BE2C (cell line): ENCODE measurements at regions not wholly inside any gene's neighbourhood (a gene's known extent, or its start where the extent isn't known, plus 50 kb on each side); places are given as distances from the start of the nearest gene placed in this dataset.

Source experiments
- DNase-seq: peaks from one replicate; pipeline ENCODE4 v3.0.0-alpha.2; 2020
- H3K27me3 ChIP-seq: fragments of 250-450 bp; sonication (Bioruptor Pico); 2 replicates; pipeline ENCODE4 v1.5.1; 2020; ENCODE audit warnings: mild to moderate bottlenecking
- H3K36me3 ChIP-seq: fragments of 250-450 bp; sonication (Bioruptor Pico); 2 replicates; pipeline ENCODE4 v1.5.1; 2020; ENCODE audit warnings: mild to moderate bottlenecking
- H3K4me1 ChIP-seq: fragments of 250-450 bp; sonication (Bioruptor Pico); 2 replicates; pipeline ENCODE4 v1.5.1; 2020
- H3K4me3 ChIP-seq: 2 replicates; pipeline ENCODE4 v1.5.1; 2011; ENCODE audit warnings: low read depth, low read length
- H3K9me3 ChIP-seq: fragments of 250-450 bp; sonication (Bioruptor Pico); 2 replicates; pipeline ENCODE4 v1.5.1; 2020
- TF ChIP-seq, protein P1 (sequence below): IDR thresholded peaks from 2 replicates; pipeline ENCODE4 v1.5.1; 2012; ENCODE audit warnings: mild to moderate bottlenecking, low read depth, low read length

- TF ChIP-seq, protein P1, sequence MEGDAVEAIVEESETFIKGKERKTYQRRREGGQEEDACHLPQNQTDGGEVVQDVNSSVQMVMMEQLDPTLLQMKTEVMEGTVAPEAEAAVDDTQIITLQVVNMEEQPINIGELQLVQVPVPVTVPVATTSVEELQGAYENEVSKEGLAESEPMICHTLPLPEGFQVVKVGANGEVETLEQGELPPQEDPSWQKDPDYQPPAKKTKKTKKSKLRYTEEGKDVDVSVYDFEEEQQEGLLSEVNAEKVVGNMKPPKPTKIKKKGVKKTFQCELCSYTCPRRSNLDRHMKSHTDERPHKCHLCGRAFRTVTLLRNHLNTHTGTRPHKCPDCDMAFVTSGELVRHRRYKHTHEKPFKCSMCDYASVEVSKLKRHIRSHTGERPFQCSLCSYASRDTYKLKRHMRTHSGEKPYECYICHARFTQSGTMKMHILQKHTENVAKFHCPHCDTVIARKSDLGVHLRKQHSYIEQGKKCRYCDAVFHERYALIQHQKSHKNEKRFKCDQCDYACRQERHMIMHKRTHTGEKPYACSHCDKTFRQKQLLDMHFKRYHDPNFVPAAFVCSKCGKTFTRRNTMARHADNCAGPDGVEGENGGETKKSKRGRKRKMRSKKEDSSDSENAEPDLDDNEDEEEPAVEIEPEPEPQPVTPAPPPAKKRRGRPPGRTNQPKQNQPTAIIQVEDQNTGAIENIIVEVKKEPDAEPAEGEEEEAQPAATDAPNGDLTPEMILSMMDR = no peak
- Histone ChIP-seq H3K27me3 (no peaks in the 10 kb centered on the region), H3K9me3 (no peaks in the 10 kb centered on the region), H3K4me3 (no peak overlapping the region), H3K36me3 (no peaks in the 10 kb centered on the region), H3K4me1 (no peaks in the 10 kb centered on the region)
- DNase-seq = no peak
These were observed 359.0 kb upstream of the ANKRD30A start for GRCh38 chr10:36766415-36766810.

DNA sequence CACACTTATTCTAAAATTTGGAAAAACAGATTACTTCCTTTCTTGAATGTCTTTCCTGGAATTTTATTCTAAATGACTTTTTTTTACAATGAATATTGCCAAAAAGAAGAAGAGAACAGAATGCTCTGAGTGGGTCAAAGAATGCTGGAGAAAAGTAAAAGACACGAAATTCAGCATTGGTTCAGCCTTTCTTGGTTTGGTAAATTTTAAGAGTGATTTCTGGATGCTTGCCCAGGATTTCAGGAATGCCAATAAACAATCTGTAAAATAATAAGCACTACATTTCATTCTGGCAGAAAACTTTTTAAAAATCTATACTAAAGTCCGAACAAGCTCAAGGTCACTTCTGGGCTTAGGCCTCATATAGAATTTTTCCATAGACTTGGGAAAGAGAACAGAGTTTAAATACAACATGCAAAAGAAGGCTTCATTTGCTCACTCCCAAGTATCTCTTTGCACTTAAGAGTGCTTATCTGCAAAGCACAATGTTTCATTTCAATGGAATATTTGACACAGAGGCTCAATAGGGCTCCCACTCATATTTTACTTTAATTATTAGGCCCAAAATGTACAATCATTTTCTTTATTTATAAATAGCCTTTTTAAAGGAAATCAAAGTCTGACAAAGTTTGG, 359.5 kb upstream of the ANKRD30A start:
- H3K4me3 ChIP-seq = no peak overlapping the region
- H3K27me3 ChIP-seq = no peaks in the 10 kb centered on the region
- H3K9me3 ChIP-seq = no peaks in the 10 kb centered on the region
- TF ChIP-seq, protein P1 = no peak
- no peaks in the 10 kb centered on the region for H3K4me1 ChIP-seq
- DNase-seq = no peak
- H3K36me3 ChIP-seq = no peaks in the 10 kb centered on the region

DNA sequence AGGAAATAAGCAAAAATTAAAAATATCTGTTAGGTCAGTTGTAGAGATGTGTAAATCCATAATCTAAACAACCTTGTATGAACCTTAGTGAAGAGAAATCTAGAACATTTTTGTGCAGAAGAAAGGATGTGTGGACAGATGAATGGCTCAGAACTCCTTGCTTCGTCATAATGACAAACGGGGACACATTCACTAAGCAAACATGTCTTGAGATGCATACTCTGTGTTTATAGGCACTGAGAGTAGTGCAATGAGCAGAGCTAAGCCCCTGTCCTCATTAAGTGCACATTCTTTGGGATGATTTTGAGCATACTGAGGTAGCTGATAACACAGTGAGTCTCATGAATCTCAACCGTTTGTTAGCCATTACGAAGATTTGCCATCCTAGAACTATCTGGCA, 360.6 kb upstream of the ANKRD30A start:
- Histone ChIP-seq H3K36me3 (no peaks in the 10 kb centered on the region), H3K9me3 (no peaks in the 10 kb centered on the region), H3K4me1 (no peaks in the 10 kb centered on the region), H3K27me3 (no peaks in the 10 kb centered on the region), H3K4me3 (no peak overlapping the region)
- TF ChIP-seq, protein P1 = no peak
- DNase-seq = no peak

GRCh38 chr10:36761121-36761520, 364.3 kb upstream of the ANKRD30A start:
- TF ChIP-seq, protein P1 = no peak
- Histone ChIP-seq H3K36me3 (no peaks in the 10 kb centered on the region), H3K27me3 (no peaks in the 10 kb centered on the region), H3K9me3 (no peaks in the 10 kb centered on the region), H3K4me1 (no peaks in the 10 kb centered on the region), H3K4me3 (no peak overlapping the region)
- no peak for DNase-seq

GRCh38 chr10:36759141-36759805, 366.1 kb upstream of the ANKRD30A start:
- no peaks in the 10 kb centered on the region for H3K36me3 ChIP-seq

More at GRCh38 chr10:36759141-36759805, 366.1 kb upstream of the ANKRD30A start:
- Histone ChIP-seq H3K27me3 (no peaks in the 10 kb centered on the region), H3K9me3 (no peaks in the 10 kb centered on the region), H3K4me3 (no peak overlapping the region), H3K4me1 (no peaks in the 10 kb centered on the region)
- TF ChIP-seq, protein P1 = no peak
- DNase-seq = no peak
